ENCODE measurements at regions not wholly inside any gene's neighbourhood (a gene's known extent, or its start where the extent isn't known, plus 50 kb on each side); places are given as distances from the start of the nearest gene placed in this dataset.
"Not testable (repeated sequence)": the region's sequence is repeated elsewhere in the genome, so short reads cannot be mapped to it uniquely, and the experiment has no call there.

DNA sequence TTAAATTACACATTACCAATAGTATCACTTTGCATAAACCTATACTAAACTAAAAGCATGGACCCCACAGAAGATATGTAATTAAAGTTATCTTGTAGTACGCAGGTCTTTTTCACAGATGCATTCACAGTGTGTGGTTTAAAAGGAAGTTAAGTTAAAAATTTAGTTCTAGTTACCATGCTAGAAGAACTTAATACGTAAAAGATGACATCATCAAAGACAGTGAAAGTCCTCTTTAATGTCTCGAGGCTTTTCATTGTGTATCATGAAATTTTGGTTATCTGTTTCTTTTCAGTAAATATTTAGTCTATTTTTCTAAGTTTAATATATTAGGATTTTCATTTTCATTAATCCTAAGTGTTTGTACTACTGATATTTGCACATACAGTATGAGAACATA lies 934.6 kb upstream of the FOXG1 start:
- TF ChIP-seq, protein P1, sequence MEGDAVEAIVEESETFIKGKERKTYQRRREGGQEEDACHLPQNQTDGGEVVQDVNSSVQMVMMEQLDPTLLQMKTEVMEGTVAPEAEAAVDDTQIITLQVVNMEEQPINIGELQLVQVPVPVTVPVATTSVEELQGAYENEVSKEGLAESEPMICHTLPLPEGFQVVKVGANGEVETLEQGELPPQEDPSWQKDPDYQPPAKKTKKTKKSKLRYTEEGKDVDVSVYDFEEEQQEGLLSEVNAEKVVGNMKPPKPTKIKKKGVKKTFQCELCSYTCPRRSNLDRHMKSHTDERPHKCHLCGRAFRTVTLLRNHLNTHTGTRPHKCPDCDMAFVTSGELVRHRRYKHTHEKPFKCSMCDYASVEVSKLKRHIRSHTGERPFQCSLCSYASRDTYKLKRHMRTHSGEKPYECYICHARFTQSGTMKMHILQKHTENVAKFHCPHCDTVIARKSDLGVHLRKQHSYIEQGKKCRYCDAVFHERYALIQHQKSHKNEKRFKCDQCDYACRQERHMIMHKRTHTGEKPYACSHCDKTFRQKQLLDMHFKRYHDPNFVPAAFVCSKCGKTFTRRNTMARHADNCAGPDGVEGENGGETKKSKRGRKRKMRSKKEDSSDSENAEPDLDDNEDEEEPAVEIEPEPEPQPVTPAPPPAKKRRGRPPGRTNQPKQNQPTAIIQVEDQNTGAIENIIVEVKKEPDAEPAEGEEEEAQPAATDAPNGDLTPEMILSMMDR (IDR thresholded peaks at IDR 0.05) = not testable (repeated sequence)
- TF ChIP-seq POLR2A (IDR thresholded peaks at IDR 0.05) = not testable (repeated sequence)

All from thyroid gland (tissue), 4 donors.